Lung (tissue), 11 donors: ENCODE measurements at regions not wholly inside any gene's neighbourhood (a gene's known extent, or its start where the extent isn't known, plus 50 kb on each side); places are given as distances from the start of the nearest gene placed in this dataset.
"Not testable (repeated sequence)": the region's sequence is repeated elsewhere in the genome, so short reads cannot be mapped to it uniquely, and the experiment has no call there.

Source experiments
- ATAC-seq: fragments of 200-7000 bp; cut with Tn5 transposase; one replicate; pipeline ENCODE4 v1.9.1; 2020; ENCODE audit warnings: moderate number of reproducible peaks; ENCODE audit not compliant: insufficient read depth, low FRiP score
- DNase-seq, 3 donors: peaks; one replicate each; pipeline ENCODE4 v3.0.0-alpha.2; 2013 to 2017
- H3K27ac ChIP-seq, 2 donors: one replicate each; pipeline ENCODE4 v1.5.1; 2013; ENCODE audit warnings: mild to moderate bottlenecking in 2 of 2, moderate library complexity in 2 of 2, control low read depth in 1 of 2, inconsistent platforms in 1 of 2, low read depth in 1 of 2, low read length in 1 of 2
- H3K27me3 ChIP-seq, 3 donors: one replicate each; pipeline ENCODE4 v1.5.1; 2013; ENCODE audit warnings: low read length in 2 of 3; ENCODE audit not compliant: control insufficient read depth in 3 of 3, insufficient read depth in 3 of 3
- H3K36me3 ChIP-seq, 4 donors: one replicate each; pipeline ENCODE4 v1.5.1; 2013; ENCODE audit warnings: low read length in 4 of 4, mild to moderate bottlenecking in 1 of 4, moderate library complexity in 1 of 4; ENCODE audit not compliant: control insufficient read depth in 4 of 4, insufficient read depth in 4 of 4
- H3K4me1 ChIP-seq, 5 donors: one replicate each; pipeline ENCODE4 v1.5.1; 2013; ENCODE audit warnings: low read length in 5 of 5, mild to moderate bottlenecking in 2 of 5, moderate library complexity in 1 of 5; ENCODE audit not compliant: control insufficient read depth in 5 of 5, insufficient read depth in 5 of 5
- H3K4me3 ChIP-seq: one replicate; pipeline ENCODE4 v1.5.1; 2013; ENCODE audit warnings: mild to moderate bottlenecking, control low read depth, moderate library complexity
- H3K9ac ChIP-seq, 2 donors: one replicate each; pipeline ENCODE4 v1.5.1; 2013; ENCODE audit warnings: low read length in 2 of 2, control low read depth in 1 of 2; ENCODE audit not compliant: insufficient read depth in 1 of 2
- H3K9me3 ChIP-seq, 4 donors: one replicate each; pipeline ENCODE4 v1.5.1; 2013; ENCODE audit warnings: low read length in 3 of 4, mild to moderate bottlenecking in 1 of 4, moderate library complexity in 1 of 4; ENCODE audit not compliant: control insufficient read depth in 4 of 4, insufficient read depth in 3 of 4
- CTCF ChIP-seq: IDR thresholded peaks from 2 replicates; pipeline ENCODE4 v1.5.1; 2012; ENCODE audit warnings: mild to moderate bottlenecking; ENCODE audit errors: control extremely low read depth, extremely low read depth
- WGBS, 2 donors: extraction: QIAGEN DNeasy Blood & Tissue Kit; methylation state at CpG; one replicate each; pipeline ENCODE4 v1.1.7; 2013; 5-methylcytosine and 5-hydroxymethylcytosine counted together
- donor health status: control.
- donor health status: control.
- donor health status: Bipolar disorder and iron deficiency.
- donor health status: healthy.
- donor health status: DM: yes; HTN: yes; CAD: no.

- Histone ChIP-seq H3K4me1 (no peaks in the 10 kb centered on the region), H3K27me3 (no peaks in the 10 kb centered on the region), H3K4me3 (no peak overlapping the region), H3K9me3 (peaks cover 0 to 3% (median 0%) of the 10 kb centered on the region in 4 donors), H3K27ac (no peak overlapping the region), H3K9ac (no peak overlapping the region), H3K36me3 (no peaks in the 10 kb centered on the region)
- no peak for TF ChIP-seq CTCF
- WGBS, 2 donors: 76 to 93% methylated on average over 1 of the region's 1 CpG
- DNase-seq (no peak), ATAC-seq (no peak)
Measured at GRCh38 chr14:25349269-25349668, 299.3 kb upstream of the STXBP6 start.

- H3K27me3 ChIP-seq: no peaks in the 10 kb centered on the region
- H3K9me3 ChIP-seq: peaks cover 0 to 3% (median 2%) of the 10 kb centered on the region in 4 donors
- no peak overlapping the region for H3K4me3 ChIP-seq
- H3K27ac ChIP-seq: no peak overlapping the region
- TF ChIP-seq CTCF: no peak
- no peaks in the 10 kb centered on the region for H3K4me1 ChIP-seq
- WGBS, 2 donors: 96 to 97% methylated on average over 1 of the region's 1 CpG
- ATAC-seq (no peak), DNase-seq (no peak)
- H3K9ac ChIP-seq: no peak overlapping the region
- H3K36me3 ChIP-seq: no peaks in the 10 kb centered on the region
Measured at GRCh38 chr14:25340882-25341281, 290.9 kb upstream of the STXBP6 start.

DNA sequence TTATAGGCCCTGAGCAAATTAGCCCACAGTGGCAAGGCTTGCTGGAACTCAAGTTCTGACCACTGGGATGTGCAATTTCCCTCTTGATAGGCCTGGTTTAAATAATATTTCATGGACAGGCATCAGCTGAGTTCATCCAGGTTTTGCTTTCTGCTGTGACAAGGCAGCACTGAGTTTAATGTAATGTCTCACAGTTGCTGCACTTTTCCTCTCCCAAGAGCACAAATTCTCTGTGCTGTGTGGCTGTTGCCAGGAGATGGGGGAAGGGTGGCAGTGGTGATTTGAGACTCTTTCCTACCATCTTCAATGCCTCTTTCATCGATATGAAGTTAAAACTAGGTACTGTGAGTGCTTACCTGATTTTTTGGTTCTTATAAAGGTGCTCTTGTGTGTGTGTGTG, 272.8 kb upstream of the STXBP6 start:
- Histone ChIP-seq H3K4me1 (no peaks in the 10 kb centered on the region), H3K36me3 (no peaks in the 10 kb centered on the region), H3K4me3 (no peak overlapping the region), H3K9me3 (peaks cover 0 to 5% (median under 1%) of the 10 kb centered on the region in 4 donors), H3K9ac (no peak overlapping the region), H3K27me3 (no peaks in the 10 kb centered on the region), H3K27ac (no peak overlapping the region)
- WGBS, 2 donors: 81 to 91% methylated on average over 1 of the region's 1 CpG
- DNase-seq: no peak
- ATAC-seq: no peak
- no peak for TF ChIP-seq CTCF

DNA sequence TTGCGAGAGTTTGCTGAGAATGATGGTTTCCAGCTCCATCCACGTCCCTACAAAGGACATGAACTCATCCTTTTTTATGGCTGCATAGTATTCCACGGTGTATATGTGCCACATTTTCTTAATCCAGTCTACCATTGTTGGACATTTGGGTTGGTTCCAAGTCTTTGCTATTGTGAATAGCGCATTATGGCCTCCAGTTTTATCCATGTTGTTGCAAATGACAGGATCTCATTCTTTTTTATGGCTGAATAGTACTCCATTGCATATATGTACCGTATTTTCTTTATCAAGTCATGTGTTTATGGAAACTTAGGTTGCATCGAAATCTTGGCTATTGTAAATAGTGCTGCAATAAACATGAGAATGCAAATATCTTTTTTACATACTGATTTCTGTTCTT, 266.1 kb upstream of the STXBP6 start:
- WGBS, 2 donors: 84 to 87% methylated on average over 4 of the region's 6 CpGs
- not testable (repeated sequence) for H3K9ac ChIP-seq, H3K27me3 ChIP-seq, H3K4me1 ChIP-seq, H3K36me3 ChIP-seq, DNase-seq, H3K9me3 ChIP-seq, H3K4me3 ChIP-seq, ATAC-seq, H3K27ac ChIP-seq
